Stimulated activated CD4-positive, alpha-beta T cell treated with anti-CD3 and anti-CD28 coated beads, Interleukin-4, amount 100 ng/mL, for 4 hours (primary cell): ENCODE measurements at regions not wholly inside any gene's neighbourhood (a gene's known extent, or its start where the extent isn't known, plus 50 kb on each side); places are given as distances from the start of the nearest gene placed in this dataset.
"Not testable (repeated sequence)": the region's sequence is repeated elsewhere in the genome, so short reads cannot be mapped to it uniquely, and the experiment has no call there.

ENCODE experiments used
- DNase-seq, 2 experiments: peaks; one replicate each; pipeline ENCODE4 v3.0.0-alpha.2; 2020

DNA sequence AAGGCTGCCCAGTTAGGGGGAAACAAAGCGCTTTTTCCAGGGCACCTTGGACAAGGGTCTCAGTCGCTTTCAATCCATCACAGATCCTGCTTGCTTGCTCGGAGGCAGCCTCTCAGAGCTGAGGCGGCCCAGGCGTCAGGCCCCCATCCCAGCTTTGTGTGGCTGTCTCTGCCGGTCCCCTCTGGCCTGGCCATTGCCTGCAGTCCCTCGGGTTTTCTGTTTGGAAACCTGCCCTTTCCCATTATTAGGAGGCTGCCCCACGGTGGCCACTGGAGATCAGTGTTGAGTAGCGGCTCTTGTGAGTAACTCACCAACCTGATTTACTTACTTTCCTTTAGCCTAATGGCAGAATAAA, 216.1 kb downstream of the GLRX3 start:
- DNase-seq: no peak

DNA sequence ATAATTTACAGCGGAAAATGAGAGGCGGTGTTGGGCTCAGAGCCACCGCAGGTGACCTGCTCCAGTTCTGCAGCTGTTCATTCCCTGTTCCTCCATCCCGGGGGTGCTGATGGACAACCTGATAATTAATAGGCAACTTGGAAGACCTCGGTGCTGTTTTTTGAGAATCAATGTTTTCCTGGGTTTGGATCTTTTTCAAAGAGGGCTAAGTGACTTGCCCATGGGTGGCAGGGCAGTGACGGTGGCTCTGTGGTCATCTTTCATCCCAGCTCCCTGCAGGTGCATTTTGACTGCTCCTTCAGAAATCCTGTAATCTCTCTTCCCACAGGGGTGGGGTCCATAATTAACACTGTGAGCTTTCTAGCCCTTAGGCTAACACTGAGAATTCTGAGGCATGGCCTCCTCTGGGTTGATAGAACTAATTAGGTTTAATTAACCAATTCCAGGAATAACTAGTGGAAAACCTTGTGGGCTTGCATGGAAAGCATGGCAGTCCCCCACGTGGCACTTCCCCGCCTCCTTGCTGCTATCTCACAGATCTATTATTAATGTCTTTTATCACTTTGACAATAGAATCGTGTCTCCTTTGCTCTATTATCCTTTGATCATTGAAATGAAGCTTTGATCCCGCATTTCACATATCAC, 217.9 kb downstream of the GLRX3 start:
- DNase-seq: no peak

DNA sequence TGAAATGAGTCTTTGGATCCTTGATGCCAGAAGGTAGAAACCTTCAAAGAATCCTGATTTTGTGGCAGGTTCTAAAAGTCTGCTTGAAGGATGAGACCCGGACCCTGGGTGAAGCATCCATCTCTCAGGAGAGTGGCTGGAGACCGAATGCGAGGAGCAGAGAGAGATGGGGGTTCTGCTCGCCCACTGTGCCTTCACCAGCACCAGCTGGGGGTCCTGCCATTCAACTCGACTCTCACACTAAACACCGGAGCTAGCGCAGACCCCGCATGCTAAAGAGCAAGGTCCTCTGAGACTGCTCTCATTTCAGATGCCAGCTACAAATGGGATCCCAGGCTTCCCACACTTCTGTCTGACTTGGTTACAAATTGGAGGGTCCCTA, 218.4 kb downstream of the GLRX3 start:
- DNase-seq: no peak

DNA sequence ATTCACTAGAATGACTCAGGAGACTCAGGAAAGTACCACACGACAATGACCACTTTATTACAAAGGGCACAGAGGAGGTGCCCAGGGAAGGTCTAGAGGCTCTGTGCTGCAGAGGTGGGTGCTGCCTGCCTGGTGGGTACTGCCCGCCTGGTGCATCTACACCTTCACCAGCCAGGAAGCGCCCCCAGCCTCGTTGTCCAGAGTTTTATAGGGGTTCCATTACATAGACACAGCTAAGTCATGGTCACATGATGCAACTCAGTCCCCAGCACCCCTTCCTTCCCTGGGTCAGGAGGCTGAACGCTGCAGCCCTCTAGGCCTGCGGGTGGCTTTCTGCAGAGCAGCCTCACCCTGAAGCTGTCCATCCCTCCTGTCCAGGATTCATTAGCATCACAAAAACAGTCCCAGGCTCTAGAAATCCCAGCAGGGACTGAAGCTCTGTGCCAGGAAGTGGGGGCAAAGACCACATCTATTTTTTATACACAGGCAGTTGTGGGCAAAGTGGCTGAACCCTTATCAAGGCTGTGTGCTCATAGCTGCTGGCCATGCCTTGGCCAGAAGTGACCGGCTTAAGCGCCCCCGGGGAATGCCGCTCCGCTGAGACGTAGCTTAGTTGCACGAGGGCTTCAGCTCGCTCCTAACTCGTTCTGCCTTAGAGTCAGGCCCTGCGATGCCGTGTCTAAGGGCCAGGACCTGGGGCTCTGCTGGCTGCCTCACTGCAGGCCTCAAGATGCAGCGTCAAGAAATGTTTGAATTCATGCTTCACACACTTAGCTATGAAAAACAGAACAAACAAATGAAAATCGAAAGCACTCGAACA, 219.0 kb downstream of the GLRX3 start:
- DNase-seq: no peak

DNA sequence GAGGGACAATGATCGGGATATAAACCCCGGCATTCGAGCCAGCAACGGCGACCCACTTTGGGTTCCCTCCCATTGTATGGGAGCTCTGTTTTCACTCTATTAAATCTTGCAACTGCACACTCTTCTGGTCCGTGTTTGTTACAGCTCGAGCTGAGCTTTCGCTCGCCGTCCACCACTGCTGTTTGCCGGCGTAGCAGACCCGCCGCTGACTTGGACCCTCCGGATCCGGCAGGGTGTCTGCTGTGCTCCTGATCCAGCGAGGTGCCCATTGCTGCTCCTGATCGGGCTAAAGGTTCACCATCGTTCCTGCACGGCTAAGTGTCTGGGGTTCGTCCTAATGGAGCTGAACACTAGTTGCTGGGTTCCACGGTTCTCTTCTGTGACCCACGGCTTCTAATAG, 220.2 kb downstream of the GLRX3 start:
- DNase-seq: not testable (repeated sequence)

DNA sequence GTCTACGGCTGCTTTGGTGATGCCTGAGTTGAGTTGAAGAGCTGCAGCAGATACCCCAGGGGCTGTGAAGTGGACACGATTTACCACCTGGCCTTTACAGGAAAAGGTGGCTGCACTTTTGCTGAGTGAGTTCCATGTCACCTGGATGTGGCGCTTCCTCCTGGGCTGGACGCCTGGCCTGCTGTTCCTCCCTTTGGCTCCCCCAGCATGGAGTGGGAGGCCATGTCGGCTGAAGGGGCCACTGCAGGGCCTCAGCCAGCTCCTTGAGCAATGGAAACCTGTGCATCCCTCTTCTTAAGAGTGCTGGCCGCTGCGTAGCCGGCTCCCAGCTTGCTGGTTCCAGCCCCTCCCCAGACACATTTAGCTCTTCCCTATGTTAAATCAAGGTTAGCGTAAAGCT, 221.0 kb downstream of the GLRX3 start:
- no peak for DNase-seq

DNA sequence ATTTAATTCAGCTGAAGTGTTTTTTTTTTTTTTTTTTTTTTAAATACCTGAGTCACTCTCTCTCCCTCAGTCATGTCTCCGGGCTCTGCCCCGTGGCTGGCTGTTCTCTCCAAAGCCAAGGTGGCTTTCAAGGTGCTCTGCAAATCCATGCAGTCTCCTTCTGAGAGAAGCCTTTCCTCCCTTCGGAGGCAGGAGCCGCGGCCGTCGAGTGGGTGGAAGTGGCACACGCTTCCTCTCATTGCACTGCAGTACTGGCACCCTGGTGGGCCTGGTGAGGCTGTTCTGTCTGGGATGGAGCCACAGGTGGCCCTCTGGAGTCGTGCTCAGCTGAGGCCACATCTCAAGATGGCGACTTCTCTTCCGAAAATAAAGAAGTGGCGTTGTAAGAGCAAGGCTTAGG, 221.8 kb downstream of the GLRX3 start:
- no peak for DNase-seq

DNA sequence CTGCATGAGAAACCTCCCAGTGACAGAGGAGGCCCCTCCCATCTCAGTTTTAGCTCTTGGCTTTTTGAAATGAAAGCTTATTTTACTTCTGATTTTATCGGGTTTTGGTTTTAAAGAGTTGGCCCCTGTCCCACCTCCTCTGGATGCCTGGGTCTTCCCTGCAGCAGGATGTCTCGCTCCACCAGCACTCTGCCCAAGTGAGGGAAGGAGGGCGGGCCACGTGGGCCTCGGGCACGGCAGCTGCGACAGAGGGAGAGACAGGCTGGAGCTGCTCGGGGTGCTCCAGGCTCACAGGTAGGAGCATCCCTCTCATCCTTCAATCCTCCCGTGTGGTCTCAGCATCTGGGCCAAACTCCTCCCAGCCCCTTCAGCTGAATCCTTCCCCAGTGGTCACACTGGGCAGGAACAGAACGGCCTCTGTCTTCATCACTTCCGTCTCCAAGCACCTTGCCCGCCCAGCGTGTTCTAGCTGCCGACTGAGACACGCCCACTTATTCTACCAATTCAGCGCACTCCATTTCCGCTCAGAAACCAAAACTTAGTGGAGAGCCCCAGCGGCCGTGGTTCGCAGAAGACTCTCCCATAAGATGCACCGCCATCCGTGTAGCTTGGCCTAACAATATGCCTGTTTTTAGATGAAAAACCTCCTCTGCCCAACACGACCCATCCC, 222.9 kb downstream of the GLRX3 start:
- no peak for DNase-seq

DNA sequence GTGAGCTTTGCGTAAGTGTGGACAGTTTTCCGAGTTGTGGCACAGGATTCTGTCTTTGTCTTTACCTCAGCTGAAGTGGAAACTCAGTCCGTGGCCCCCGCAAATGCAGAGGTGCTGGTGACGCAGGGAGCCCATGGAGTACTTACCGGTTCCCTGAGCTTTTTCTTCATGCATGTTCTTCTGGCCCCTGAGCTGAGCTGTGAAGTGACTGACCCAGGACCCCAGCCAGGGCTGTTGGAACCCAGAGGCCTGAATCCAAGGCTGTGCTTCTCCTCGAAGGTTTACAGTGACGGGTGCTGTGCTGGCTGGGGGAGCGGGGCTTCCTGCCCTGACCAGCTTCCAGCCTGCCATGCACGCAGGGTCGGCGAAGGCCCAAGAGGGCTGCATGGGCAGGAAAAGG, 223.5 kb downstream of the GLRX3 start:
- DNase-seq: no peak

DNA sequence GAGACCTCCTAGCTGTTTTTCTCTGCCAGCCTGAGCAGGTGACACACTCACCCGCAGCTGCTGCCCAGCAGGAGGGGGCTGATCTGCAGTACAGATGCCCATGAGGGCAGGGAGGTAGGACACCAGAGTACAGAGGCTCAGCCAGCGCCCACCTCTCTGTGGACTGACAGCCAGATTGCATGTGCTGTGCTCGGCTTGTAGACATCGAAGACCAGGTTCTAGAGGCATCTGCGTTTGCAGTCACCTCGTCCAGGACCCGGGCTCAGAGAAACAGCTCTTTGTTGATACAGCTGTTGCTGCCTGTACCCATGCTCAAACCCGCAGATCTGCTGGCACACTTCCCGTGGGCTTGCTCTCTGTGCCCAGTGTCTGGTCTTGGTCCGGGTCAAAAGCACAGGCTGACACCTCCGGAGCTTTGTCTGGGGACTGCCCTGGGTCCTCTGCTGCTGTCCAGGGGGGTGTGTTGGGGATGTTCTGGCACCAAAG, 224.7 kb downstream of the GLRX3 start:
- no peak for DNase-seq

DNA sequence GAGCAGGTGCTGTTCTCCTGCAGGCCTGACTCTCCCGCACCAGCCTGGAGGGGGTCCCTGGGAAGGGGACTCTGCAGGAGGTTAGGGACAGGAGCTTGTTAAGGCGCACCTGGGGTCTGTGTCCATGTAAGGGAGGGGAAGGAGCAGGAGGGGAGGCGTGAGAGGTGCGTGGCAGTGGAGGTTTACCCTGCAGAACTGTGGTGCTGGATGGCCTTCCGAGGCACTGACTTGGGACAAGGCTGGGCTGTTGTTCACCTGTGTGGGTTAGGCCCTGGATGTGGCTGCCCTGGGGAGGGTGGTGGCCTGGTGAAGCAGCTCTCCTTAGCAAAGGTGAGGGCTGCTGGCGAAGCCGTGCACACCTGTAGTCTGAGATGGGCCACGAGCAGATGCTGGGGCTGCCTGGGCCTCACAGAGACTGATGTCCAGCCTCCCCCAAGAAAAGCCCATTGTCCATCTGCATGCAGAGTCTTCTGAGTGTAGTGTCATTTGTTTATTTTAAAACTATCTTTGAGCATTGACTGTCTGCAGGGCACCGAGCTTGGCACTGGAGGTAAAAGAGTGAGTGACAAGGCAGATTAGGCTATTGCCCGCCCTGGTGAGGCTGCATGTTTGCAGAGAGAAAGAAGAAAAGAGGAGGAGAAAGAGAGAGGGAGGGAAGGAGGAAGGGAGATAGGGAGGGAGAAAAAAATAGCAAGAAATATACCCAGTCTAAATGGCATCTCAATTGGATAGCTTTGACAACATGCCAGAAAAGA, 225.3 kb downstream of the GLRX3 start:
- no peak for DNase-seq

DNA sequence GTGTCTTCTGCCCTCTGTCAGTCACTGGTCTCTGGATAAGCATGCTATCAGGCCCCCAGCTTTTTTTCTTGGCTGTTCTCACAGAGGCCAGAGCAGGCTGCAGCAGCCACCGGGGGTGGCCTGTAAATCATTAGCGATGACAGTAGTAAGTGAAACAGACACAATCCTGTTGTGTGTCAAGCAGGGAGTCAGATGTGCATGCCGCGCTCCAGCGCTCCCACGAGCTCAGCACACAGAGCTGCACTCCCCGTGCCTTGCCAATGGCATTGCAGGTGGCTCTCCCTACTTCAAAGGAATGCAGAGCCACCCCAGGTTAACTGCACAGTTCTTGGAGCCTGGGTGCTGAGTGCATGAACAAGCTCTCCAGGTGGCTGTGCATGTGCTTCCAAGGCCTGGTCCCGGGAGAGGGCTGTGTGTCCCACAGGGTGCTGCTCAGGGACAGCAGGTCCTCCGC, 226.1 kb downstream of the GLRX3 start:
- no peak for DNase-seq

DNA sequence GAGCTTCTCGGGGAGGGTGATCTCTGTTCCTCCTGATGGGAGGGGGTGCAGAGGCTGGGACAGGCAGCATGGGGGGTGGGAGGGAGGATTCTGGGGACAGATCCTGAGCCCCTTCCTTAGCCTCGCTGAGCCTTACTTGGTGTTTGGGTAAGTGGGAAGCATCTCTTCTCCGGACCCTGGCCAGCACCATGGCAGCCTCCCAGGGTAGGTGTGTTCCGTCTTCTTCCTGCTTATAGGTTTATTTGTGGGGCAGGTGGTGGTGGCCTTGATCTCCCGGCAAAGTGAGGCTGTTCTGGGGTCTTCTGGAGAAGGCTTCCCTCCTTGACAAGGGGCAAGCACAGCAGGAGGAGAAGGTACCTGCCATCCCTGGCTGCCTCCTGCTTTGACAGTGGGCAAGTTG, 226.9 kb downstream of the GLRX3 start:
- DNase-seq: no peak

DNA sequence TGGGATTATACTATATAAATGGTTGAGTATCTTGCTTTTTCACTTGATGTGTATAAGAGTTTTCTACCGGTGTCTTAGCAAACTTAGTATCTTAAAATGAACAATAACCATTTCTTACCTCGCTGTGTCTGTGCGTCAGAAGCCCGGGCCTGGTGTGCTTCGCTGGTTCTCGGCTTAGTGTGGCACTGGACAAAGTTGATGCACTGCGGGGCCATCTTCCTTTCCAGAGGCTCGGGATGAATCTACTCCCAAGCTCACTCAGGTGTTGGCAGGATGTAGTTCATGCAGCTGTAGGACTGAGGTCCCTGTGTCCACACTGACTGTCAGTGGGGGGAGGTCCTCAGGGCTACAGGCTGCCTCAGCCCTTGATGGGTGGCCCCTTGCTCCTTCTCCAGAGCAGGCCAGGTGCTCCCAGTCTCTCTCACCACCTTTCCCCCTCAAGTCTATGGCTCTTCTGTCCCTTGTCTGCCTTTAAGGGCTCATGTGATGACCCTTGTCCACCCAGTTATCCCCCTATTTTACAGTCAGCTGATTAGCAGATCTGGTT, 227.8 kb downstream of the GLRX3 start:
- DNase-seq: no peak

DNA sequence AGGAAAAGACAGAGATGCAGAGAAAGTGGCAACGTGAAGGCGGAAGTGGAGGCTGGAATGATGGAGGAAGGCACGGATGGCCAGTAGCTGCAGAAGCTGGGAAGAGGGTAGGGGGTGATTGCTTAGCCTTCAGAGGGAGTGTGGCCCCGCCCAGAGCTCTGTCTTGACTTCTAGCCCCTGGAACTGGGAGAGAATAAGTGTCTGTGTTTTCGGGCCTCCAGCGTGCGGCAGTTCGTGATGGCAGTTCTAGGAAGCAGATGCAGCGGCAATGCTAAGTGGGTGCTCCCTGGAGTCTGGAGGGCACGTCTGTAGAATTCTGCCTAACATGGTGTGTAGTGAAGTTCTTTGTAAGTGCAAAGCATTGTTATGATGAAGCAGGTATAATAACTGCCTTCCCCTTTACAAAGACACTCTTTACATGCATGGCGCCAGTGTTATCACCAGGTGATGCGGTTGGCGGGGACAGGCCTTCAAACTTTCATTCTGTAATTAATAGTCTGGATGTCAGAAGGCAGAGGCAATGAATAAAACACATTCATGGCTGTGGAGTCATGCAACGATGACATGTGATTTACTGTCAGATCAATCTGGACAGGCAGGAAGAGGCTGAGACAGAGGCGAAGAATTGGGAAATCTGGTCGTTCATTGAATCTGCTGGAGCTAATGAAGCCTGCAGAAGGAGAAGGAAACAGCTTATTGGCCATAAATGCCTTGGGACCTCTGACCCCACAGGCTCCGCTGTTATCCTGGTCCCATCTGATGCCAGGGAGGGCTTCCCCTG, 228.6 kb downstream of the GLRX3 start:
- no peak for DNase-seq

DNA sequence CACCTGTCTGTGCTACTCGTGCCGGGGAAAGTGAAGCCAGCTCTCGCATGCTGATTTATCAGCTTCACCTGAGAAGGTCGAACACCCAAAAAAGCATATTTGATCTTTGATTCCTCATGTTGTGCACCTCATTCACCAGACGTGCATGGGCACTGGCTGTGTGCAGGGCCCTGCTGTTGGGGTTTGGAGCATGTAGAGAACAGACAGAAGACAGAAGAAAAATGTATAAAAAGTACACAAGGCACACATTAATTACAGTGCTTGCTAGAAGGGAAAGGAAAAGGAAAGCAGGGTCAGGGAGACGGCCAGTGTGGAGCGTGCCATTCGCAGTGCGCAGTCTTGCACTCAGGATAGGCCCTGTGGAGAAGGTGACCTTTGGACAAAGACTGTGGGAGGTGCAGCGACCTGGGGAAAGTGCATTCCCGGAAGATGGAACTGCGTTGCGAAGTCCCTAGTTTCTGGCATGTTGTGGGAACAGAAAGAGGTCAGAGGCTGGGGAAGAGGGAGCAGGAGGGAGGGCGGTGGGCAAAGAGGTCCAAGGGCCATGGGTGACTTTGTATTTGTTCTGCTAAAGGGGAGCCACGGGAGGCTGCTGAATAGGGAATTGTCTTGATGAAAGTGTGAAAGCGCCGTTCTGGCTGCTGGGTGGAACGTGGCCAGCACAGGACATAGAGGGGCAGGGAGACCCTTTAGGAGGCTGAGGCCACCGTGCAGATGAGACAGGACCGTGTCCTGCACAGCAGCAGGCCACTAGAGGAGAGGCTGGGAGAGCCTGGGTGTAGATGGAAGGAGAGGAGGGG, 232.8 kb downstream of the GLRX3 start:
- DNase-seq: no peak

DNA sequence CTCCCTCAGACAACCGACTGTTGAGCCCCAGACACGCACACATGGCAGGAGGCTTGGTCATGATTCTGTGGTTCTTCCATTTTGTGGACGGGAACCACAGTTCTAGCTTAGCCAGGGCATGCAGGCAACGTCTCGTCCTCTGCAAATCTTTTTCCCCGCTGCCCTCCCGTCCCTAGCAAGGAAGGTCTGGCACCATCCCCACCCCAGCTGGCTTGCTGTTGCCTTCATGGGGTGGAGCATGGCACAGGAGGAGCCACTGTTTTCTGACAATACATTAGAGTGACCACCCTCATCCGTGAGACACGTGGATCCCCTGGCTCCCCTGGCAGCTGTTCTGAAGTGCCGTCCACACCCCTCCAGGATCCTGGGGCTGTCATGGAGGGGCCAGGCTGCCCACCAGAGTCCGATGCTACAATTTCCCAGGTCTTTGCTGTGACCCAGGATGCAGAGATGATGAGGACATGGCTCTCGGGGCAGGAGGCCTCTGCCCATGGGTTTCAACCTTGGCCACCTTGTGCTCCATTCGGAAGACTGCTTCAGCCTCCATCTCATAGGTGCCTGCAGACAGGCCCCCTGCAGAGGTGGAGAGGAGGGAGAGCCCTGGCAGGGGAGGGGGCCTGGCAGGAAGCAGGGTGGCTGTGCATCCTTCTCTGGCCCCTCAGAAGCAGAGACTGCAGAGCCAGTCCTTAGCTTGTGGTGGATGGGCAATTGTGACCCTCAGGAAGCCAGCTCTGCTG, 233.6 kb downstream of the GLRX3 start:
- DNase-seq: no peak

DNA sequence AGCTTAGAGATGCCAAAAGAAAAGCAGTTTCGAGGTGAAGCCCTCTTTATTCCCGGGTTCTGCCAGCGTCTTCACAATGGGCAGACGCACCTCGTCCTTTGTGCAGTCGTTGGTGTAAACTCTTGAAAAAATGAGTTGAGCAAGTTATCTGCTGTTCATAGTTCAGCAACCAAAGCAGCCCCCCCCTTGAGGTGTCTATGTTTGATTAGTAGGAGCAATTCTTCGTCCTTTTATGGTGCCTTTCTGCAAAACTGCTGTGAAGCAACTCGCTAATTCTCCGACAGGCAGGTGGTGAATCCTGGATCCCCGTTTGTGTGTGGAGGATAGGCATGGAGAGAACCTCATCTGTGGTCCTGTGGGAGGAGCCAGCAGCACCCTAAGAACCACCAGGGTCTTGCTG, 234.5 kb downstream of the GLRX3 start:
- DNase-seq: no peak

DNA sequence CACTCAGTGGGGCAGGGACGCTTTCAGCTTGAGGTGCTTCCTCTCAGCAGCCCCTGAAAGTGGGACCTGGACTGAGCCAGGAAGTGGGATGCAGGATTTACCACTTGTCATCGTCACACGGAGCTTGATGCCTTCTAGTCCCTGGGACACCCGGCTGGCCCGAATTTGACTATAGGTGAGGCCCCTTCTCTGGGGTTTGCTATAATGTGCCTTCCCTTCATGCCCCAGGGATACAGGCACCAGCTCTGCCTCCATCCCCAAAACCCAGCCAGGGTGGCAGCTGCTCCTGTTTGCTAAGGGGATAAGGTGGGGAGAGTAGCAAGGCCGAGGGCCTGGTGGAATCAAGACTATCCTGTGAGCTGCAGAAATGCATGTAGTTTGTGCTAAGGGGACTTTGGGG, 235.0 kb downstream of the GLRX3 start:
- DNase-seq: no peak

DNA sequence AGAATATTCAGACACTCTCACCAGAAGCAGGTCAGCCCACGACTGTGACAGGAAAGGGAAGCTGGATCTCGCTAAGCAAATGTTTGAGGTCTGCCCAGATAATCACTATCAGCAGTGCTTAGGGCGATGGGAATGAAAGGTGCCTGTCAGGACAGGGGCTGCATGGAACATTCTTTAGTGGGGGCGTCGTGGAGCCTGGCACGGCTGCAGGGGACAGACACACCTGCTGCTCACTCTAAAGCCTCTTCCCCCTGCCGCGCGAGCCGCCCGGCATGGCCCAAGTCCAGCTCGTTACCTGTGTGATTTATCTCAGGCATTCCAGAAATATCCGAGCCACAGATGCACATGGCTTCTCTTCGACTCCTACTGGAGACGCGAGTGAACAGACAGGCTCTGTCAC, 235.5 kb downstream of the GLRX3 start:
- DNase-seq: no peak

DNA sequence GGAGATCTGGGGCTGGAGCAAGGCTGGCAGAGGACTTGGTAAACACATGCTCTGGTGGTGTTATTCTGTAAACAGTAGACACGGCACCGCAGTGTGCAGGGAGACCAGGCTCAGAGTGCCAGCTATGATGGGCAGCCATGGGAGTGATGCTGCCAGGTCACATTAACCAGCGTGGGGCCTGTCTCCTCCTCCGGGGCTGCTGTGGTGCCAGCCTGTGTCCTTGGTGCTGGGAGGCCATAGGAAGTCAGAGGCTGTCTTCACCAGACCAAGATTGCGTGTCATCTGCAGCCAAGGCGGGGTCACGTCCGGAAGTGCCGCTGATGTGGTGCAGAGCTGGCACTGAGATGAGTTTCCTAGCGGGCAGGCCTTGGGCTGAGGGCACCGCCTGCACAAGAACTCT, 236.0 kb downstream of the GLRX3 start:
- no peak for DNase-seq
